HUES6 (cell line): ENCODE measurements at regions not wholly inside any gene's neighbourhood (a gene's known extent, or its start where the extent isn't known, plus 50 kb on each side); places are given as distances from the start of the nearest gene placed in this dataset.

Experiments used
- H3K27ac ChIP-seq: 2 replicates; pipeline ENCODE4 v1.7.0; 2013; ENCODE audit warnings: low read depth, mild to moderate bottlenecking, low read length, inconsistent platforms
- H3K27me3 ChIP-seq: 2 replicates; pipeline ENCODE4 v1.6.1; 2013; ENCODE audit warnings: low read length; ENCODE audit not compliant: control insufficient read depth, insufficient read depth
- H3K36me3 ChIP-seq: 2 replicates; pipeline ENCODE4 v1.6.1; 2013; ENCODE audit warnings: low read length; ENCODE audit not compliant: control insufficient read depth, insufficient read depth
- H3K4me1 ChIP-seq: 2 replicates; pipeline ENCODE4 v1.6.1; 2013; ENCODE audit warnings: low read length; ENCODE audit not compliant: control insufficient read depth, insufficient read depth
- H3K4me3 ChIP-seq: 2 replicates; pipeline ENCODE4 v1.5.1; 2013; ENCODE audit warnings: low read depth, low read length
- H3K9ac ChIP-seq: one replicate; pipeline ENCODE4 v1.6.1; 2013; ENCODE audit warnings: mild to moderate bottlenecking, low read length
- H3K9me3 ChIP-seq: 2 replicates; pipeline ENCODE4 v1.6.1; 2013; ENCODE audit warnings: low read depth, low read length; ENCODE audit not compliant: control insufficient read depth, insufficient read depth

- H3K9me3 ChIP-seq, result no peaks in the 10 kb centered on the region
- H3K36me3 ChIP-seq, result no peaks in the 10 kb centered on the region
- H3K27me3 ChIP-seq, result no peaks in the 10 kb centered on the region
- H3K4me3 ChIP-seq, result no peak overlapping the region
- H3K27ac ChIP-seq, result no peak overlapping the region
- H3K4me1 ChIP-seq, result no peaks in the 10 kb centered on the region; the same call in 1 of the 2 replicates
- no peak overlapping the region for H3K9ac ChIP-seq
These were observed 70.5 kb upstream of the ZNF618 start for GRCh38 chr9:113805486-113806132.

DNA sequence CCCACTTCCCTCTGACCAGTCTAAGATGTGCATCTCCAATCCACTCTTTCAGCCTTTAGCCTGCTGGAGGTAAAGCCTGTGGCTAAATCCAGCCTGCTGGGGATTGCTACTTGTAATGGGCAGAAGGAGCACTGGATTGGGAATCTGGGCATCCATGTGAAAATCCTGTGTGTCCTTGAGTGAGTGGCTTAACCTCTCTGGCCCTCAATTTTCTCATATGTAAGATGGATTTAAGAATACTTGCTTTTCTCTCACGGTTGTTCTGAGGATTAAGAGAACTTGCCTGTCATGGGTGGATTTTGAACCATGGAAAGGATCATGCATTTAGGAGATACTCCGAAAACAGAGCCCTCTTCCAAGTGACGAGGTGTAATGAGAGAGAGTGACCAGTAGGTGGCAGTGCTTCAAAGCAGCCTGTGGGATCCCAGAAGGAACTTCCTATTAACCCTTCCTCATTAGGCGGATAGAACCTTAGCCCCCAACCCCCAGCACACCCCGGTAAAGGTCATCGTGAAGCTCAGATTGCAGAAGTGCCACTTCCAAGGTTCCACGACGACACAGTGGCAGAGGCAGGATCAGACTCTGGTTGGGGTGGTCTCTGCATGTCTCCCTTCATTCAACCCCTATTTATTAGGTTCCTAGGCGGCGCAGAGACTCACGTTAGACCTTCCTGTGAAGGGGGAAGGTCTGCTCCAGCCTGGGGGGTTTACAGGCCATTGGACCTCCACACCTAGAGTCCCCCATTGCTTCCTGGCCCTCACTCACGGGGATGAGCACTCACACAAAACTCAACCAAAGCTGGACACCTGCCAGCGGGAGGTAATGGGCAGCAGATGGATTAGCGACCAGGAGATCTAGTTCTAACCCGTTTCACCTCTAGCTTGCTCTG, 68.7 kb upstream of the ZNF618 start:
- peak overlapping the region; percentile 4; the same call in 1 of the 2 replicates for H3K4me3 ChIP-seq
- no peaks in the 10 kb centered on the region for H3K27me3 ChIP-seq
- no peaks in the 10 kb centered on the region; the same call in 1 of the 2 replicates for H3K4me1 ChIP-seq
- no peaks in the 10 kb centered on the region for H3K9me3 ChIP-seq
- H3K9ac ChIP-seq, result no peak overlapping the region
- no peak overlapping the region for H3K27ac ChIP-seq
- no peaks in the 10 kb centered on the region for H3K36me3 ChIP-seq

GRCh38 chr9:113808391-113809358, 67.4 kb upstream of the ZNF618 start:
- Histone ChIP-seq H3K9me3 (no peaks in the 10 kb centered on the region), H3K4me1 (no peaks in the 10 kb centered on the region; the same call in 1 of the 2 replicates), H3K4me3 (no peak overlapping the region), H3K9ac (no peak overlapping the region), H3K27ac (no peak overlapping the region), H3K27me3 (no peaks in the 10 kb centered on the region), H3K36me3 (no peaks in the 10 kb centered on the region)

- H3K9me3 ChIP-seq, result no peaks in the 10 kb centered on the region
- 0 out of 2 replicates have a peak, but pooled peaks cover 5% of the 10 kb centered on the region for H3K27me3 ChIP-seq
- H3K4me3 ChIP-seq, result no peak overlapping the region
- no peak overlapping the region for H3K9ac ChIP-seq
- H3K27ac ChIP-seq, result no peak overlapping the region
- H3K36me3 ChIP-seq, result no peaks in the 10 kb centered on the region
- no peaks in the 10 kb centered on the region for H3K4me1 ChIP-seq
These were observed 58.9 kb upstream of the ZNF618 start for GRCh38 chr9:113817171-113817570.

DNA sequence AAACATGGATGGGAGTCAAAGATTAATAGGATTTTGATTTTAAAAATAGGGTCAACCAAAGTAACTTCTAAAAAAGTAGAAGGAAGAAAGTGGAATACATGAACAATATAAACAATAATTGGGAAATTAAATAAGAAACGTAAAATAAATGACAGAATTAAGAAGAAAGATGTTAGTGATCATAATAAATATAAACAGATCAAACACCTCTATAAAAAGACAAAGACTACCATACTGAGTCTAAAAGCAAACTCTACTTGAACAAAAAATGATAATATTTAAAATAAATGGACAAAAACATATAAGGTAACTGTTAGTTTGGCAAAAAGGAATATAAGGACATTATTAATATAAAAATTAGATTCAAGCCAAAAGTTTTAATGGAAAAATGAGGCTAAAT, 57.7 kb upstream of the ZNF618 start:
- Histone ChIP-seq H3K27me3 (0 out of 2 replicates have a peak, but pooled peaks cover 5% of the 10 kb centered on the region), H3K36me3 (no peaks in the 10 kb centered on the region), H3K27ac (no peak overlapping the region), H3K4me3 (no peak overlapping the region), H3K9me3 (no peaks in the 10 kb centered on the region), H3K9ac (no peak overlapping the region), H3K4me1 (no peaks in the 10 kb centered on the region)

DNA sequence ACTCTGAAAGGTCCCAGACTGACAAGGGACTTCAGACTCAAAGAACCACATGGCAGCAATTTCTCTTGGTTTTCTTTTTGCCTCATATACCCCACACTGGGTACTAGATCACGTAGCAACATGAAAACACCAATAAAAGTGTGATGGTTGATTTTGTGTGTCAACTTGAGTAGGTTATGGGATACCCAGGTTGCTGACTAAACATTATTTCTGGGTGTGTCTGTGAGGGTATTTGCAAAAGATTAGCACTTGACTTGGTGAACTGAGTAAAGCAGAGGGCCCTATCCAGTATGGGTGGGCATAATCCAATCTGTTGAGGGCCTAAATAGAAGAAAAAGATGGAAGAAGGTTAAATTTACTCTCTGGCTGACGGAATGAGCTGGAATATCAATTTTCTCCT, 53.8 kb upstream of the ZNF618 start:
- no peak overlapping the region for H3K4me3 ChIP-seq
- no peaks in the 10 kb centered on the region for H3K4me1 ChIP-seq
- H3K9ac ChIP-seq, result no peak overlapping the region
- H3K27ac ChIP-seq, result no peak overlapping the region
- 0 out of 2 replicates have a peak, but pooled peaks cover 5% of the 10 kb centered on the region for H3K27me3 ChIP-seq
- no peaks in the 10 kb centered on the region for H3K36me3 ChIP-seq
- H3K9me3 ChIP-seq, result no peaks in the 10 kb centered on the region

DNA sequence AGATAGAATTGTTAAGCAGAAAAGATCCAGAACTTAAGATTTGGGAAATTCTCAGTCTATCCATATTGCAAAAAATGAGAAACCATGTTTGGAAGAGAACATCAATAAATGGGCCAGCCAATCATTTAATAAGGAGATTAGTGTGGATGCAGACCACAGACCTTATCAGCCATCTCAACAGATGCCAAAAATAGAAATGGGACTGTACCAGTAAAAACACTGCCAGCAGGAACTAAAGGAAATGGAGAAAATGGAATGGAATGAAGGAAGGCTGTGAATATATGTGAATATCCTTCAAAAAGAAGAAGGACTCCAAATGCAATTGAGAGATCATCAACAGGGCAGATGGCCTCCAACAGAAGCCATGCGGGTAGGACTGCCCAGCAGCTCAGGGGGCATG, 52.7 kb upstream of the ZNF618 start:
- no peaks in the 10 kb centered on the region for H3K9me3 ChIP-seq
- no peak overlapping the region for H3K9ac ChIP-seq
- H3K27ac ChIP-seq, result no peak overlapping the region
- no peak overlapping the region for H3K4me3 ChIP-seq
- no peaks in the 10 kb centered on the region for H3K36me3 ChIP-seq
- 0 out of 2 replicates have a peak, but pooled peaks cover 5% of the 10 kb centered on the region for H3K27me3 ChIP-seq
- H3K4me1 ChIP-seq, result no peaks in the 10 kb centered on the region
